HG03025 (cell line): ENCODE measurements at regions not wholly inside any gene's neighbourhood (a gene's known extent, or its start where the extent isn't known, plus 50 kb on each side); places are given as distances from the start of the nearest gene placed in this dataset.
"Not testable (repeated sequence)": the region's sequence is repeated elsewhere in the genome, so short reads cannot be mapped to it uniquely, and the experiment has no call there.

Experiments
- ATAC-seq: cut with Tn5 transposase; IDR thresholded peaks from one replicate; pipeline ENCODE4 v1.9.1; 2021; ENCODE audit warnings: mild to moderate bottlenecking, moderate library complexity; ENCODE audit not compliant: unreplicated experiment, low FRiP score

DNA sequence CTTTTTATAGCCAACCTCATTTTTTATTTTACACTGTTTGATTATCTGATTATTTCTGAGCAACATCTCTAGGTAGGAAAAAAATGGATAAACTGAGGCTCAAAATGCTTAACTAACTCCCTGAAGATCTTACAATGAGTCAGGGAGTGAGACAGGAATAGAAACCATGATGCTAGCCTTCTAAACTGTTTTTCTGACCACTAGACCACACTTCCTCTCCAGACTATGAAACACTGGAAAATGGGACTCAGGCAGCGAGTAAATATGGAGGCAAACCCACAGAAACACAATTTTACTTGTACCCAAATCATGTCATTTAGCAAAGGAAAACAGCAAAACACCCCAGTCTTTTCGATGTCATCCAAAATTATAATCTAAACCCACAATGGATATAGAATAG, 129.9 kb upstream of the ANKH start:
- no peak for ATAC-seq

DNA sequence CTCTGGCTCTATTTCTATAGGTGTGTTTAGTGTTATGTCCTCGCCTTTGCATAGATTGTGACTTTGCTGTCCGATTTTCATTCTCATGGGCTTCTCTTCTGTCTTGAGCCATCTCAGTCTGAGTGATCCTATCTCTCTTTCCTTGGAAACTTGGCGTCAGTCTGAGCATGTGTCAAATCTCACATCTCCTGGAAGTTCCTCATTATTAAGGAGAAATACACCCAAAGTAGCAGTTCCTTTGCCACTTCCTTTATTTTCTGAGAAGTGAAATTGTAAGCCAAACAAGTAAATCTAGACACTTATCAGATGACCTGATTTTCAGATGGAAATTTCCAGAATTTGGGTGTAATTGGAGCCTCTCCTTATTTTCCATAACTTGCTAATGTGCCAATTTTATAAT, 126.9 kb upstream of the ANKH start:
- ATAC-seq = no peak

DNA sequence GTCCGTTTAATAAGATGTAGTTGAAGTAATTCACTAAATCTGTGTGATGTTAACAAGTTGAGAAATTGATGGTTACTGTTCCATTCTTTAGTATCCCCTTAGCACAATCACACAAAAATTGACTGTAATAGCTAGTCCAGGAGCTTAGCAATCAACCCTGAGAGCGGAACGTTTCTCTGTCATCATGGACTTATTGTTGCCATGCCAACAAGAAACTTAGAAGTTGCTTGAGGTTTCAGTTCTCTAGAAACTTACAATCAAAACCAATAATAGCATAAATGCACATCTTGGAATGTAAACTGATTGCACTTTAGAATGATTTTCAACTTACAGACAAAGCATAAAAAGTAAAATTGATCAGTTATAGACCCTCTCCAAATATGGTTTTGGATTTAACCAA, 125.4 kb upstream of the ANKH start:
- ATAC-seq = peak; percentile 84

DNA sequence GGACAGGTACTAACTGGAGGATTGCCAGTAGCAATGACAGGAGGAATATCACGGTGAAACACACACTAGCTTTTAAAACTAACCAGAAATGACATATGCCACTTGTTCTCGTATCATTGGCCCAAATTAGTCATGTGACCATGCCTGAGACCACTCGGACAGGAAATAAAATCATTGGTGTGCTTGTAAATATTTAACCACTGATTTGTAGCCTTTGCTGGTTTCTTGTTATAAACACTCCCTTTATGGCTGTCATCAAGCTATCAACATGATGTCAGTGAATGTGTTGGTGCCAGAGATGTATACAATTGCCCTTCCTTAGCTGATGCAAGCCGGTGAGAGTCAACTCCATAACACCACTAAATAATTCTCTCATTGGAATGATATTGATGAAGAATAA, 123.7 kb upstream of the ANKH start:
- no peak for ATAC-seq

DNA sequence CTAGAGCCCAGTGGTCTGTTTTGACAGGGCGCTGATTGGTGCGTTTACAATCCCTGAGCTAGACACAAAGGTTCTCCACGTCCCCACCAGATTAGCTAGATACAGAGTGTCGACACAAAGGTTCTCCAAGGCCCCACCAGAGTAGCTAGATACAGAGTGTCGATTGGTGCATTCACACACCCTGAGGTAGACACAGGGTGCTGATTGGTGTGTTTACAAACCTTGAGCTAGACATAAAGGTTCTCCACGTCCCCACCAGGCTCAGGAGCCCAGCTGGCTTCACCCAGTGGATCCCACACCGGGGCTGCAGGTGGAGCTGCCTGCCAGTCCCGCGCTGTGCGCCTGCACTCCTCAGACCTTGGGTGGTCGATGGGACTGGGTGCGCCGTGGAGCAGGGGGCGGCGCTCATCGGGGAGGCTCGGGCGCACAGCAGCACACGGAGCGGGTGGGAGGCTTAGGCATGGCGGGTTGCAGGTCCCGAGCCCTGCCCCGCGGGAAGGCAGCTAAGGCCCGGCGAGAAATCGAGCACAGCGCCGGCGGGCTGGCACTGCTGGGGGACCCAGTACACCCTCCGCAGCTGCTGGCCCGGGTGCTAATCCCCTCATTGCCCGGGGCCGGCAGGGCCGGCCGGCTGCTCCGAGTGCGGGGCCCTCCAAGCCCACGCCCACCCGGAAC, 122.0 kb upstream of the ANKH start:
- not testable (repeated sequence) for ATAC-seq

DNA sequence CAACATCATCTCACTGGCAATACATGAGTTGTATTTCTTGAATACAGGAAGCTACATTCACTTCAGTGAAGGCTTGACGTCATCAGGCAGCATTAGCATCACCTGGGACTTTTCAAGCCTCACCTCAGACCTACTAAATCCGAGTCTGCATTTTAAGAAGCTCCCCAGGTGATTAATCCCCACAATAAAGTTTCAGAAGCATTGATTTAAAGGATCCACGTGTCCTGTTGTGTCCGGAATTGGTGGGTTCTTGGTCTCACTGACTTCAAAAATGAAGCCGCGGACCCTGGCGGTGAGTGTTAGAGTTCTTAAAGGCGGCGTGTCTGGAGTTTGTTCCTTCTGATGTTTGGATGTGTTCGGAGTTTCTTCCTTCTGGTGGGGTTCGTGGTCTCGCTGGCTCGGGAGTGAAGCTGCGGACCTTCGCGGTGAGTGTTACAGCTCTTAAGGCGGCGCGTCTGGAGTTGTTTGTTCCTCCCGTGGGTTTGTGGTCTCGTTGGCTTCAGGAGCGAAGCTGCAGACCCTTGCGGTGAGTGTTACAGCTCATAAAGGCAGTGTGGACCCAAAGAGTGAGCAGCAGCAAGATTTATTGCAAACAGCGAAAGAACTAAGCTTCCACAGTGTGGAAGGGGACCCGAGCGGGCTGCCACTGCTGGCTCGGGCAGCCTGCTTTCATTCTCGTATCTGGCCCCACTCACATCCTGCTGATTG, 121.3 kb upstream of the ANKH start:
- ATAC-seq = peak; percentile 70

DNA sequence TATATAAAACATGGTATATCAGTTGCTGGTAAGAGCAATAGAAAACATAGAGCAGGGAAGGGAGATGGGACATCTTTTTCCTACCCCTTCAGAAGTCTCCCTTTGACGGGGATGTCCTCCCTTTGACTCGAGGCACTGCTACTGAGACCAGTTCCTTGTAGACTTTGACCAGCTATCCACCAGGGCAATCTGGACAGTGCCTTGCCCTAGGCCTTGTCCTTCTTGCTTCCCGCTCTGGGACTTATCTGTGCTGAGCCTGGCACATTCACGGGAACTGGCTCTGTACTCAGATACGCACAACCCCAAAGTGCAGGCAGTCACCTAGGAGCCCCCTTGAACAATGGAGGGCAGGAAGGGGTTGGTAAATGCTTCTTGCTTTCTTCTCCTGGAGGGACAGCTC, 116.6 kb upstream of the ANKH start:
- no peak for ATAC-seq

DNA sequence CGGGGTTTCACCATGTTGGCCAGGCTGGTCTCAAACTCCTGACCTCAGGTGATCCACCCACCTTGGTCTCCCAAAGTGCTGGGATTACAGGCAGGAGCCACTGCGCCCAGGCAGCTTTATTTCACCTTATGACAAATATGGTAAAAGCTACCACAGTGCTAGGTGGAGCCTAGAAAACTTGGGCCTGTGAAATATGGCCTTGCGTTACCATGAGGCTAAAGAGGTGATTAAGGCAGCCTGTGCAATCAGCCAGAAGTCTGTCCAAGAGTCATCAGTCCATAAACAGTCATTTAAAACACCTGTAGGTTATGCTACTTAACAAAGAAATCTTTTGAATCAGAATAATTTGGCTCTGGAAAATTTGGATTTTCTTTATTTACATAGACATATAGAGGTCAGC, 114.8 kb upstream of the ANKH start:
- no peak for ATAC-seq

DNA sequence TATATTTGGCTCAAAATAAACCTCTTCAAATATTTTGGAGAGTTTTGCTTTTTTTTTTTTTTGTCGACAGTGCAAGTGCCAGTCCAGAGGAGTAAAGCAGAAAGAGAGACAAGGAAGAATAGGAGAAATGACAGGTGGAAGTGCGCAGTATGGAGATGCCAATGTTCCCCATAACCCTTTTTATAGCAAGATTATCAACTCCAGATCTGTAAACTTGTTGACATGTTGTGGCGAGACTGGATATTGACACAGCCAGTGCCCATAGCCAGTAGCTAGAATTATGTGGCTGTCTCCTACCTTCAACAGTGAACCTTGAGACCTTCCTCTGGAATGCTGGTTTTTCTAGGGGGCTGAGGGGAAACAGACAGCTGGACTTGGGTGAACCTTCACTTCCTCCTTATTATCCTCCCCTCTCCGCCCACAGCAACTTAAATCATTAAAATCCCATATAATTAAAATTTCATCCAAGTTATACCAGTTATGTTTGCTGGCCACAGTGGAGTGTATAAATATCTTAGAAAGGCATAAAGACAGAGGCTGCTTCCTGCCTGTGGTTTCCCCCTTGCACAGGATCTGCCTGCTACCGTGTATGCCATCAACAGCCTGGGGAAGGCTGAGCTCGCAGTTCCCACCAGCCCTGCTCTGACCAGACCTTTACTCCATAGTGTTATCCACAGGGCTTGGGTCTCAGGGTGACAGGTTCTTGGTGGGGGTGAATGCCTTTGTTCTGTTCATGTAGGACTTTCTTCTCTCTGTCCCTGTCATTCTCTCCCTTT, 112.3 kb upstream of the ANKH start:
- no peak for ATAC-seq

DNA sequence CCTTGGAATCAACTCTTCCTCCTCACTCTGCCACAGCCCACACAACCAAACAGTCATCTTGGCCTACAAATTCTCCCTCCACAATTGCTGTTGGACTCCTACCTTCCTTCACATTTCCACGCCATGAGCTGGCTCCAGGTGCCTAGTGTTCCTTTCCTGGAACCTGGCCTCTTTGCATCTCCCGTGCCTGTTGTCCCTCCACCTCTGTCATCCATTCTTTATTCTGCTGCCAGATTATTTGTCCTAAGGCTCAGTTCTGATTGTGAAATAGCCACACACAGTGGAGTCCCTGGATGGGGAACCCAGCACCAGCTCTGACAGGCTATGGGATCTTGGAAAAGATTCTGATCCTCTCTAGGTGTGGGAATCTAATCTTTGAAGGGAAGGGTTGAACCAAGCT, 109.1 kb upstream of the ANKH start:
- ATAC-seq = no peak

DNA sequence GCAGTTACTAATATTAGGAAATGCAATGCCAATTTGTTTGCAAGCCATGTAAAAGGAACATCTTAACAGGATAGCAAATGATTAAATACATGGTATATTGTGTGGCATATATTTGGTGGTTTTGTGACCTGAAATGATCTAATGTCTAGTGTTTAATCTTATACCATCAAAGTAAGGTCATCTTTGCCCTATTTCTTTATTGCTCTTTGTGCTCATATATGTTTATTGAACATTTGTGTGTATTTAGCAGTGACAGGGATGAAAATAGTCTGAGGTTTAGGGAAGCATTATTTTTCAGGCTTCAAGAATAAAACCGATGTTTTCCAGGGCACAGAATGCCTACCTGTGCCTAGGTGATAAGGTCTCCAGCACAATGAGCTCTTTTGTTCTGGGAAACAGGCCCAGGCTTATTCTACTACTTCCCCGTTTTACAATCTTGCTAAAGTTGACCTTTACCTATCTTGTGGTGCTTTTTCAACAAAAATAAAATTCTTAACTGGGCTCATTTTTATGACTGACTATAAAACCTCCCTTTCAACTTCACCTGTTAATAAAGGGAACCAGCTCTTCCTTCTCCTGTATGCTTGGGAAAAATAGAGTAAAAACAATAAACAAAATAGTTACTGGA, 105.6 kb upstream of the ANKH start:
- no peak for ATAC-seq

DNA sequence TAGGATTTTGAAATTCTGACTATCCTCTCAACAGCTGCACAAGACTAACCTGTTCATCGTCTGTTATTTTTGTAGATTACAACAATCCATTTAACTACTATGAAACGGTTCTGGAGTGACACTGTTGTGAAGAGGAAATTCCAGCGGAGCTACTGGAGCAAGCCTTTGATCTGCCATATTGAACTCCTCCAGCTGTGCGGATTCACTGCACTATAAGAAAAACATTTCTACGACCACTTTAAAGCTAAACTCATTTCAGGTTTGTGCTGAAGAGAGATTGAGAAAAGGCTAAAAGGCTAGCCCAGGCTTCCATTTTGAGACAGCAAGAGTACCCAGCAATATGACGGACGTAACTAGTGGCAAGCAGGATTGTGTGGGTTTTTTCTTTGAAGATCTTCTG, 104.9 kb upstream of the ANKH start:
- no peak for ATAC-seq

DNA sequence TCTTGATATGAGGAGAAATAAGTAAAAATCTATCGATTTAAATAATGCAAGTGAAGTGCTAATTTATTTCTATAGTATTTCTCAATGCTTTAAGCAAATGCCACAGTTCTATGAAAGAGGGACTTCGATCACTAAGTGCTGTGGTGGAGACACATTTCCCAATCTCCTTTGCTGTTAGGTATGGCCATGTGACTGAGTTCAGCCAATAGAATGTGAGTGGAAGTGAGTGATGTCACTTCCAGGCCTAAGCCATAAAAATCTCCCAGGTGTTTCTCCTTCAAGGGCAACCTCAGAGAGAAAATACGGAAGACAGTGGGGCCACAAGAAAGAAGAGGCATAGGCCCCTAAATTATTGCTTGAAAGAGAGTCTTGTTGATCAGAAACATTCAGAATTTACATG, 100.3 kb upstream of the ANKH start:
- no peak for ATAC-seq

DNA sequence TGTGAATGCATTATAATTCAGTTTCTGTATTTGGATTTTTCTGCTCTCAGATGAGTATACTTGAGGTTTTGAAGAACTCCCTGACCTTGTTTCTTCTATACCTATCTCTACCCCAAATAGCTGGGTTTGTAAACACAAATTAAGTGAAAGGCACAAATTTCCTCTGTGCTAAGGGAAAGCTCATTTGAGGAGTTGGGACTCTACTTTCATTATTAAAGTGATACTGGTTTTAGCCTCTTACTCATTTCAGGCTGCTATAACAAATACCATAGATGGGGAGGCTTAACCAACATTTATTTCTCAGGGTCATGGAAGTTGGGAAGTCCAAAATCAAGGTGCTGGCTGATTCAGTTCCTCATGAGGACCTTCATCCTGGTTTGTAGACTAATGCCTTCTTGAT, 97.2 kb upstream of the ANKH start:
- no peak for ATAC-seq

DNA sequence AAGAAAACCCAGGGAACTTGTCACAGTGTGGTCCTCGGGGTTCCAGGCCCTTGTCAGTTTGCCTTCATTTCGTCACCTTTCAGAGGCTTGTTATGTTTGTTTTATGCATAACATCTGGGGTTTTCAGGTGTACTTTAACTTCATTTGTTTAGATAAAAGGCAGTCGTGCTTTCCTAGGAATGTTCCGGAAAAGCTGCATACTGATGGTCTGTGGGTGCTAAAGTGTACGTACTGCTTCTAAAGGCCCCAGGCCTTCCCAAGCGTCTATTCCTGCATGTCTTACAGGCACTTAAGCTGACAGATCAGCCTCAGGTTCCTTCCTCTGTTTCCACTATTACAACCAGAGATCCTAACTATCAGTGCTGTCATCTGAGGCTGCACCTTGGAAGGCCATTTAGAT, 95.6 kb upstream of the ANKH start:
- no peak for ATAC-seq

DNA sequence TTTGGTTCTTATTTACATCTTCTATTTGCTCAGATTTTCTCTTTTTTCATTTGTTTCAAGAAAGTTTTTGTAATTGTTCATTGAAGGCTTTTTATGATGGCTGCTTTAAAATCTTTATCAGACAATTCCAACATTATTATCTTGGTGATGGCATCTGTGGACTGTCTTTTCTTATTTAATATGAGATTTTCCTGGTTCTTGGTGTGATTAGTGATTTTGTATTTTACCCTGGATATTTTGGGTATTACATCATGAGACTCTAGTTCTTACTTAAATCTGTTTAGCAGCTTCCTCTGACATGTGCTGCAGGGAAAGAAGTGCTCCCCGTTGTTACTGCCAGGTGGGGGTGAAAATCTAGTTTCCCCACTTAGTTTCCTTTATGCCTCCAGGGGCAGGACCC, 94.2 kb upstream of the ANKH start:
- no peak for ATAC-seq

DNA sequence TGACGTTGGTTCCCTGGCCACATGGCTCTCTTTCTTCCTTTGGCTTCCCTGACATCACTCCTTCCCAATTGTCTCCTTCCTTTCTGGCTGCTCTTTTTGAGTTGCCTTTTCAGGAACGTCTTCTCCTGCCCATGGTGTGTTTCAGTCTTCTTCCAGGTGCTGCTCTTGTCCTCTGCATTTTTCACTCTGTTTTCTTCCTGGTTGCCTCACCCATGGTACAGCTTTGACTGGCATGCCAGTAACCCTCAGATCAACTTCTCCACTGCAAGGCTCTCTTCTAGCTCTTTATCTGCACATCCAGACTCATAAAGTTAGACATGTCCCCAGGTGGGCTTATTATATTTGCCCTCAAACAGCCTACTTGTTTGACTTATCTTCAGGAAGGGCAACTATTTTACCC, 91.0 kb upstream of the ANKH start:
- ATAC-seq = no peak

DNA sequence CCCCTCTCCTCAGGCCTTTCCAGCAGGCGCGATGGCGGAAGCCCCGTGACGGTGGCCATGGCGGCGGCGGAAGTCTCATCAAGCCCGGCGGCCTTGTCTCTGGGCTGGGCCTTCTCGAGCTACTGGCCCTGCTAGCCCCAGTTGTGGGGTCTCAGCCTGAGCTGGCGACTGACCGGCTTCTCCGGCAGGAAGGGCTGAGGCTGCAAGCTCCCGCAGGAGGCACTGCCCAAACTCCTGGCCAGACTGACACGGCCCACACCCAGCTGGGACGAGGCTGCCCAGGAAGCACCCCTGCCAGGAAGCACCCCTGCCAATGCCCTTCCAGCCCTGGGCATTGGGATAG, 88.5 kb upstream of the ANKH start:
- ATAC-seq = no peak

DNA sequence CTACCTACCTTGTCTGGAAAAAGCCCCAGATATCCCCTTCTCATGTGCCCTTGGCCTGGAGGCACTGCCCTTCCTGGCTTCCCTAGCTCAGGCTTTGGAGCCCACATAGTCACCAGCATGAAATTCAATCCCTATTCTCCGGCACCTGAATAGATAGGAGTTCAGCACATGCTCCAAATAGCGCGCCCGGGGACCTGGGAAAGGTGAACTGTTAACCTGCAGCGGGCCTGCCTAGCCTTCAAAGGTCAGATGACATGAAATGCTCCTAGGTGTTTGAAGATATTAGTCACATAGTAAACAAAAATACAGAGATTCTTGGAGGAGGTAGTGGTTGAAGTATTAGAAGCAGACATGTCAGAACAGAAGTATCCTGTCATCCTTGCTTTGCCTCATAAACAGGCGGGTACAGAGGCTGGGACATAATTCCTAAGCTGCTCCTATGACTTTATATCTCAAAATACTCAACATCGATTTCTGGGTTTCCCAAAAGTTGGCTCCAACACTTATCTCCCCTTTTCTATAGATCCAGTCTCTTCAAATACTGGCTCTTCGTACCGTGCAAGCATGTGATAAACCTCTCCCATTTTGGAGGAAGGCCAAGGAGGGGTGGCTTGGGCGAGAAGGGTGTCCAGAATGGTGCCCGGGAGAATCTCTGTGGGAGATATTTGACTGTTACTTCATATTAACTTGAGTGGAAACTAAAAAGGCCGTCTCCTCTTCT, 88.0 kb upstream of the ANKH start:
- ATAC-seq = no peak

DNA sequence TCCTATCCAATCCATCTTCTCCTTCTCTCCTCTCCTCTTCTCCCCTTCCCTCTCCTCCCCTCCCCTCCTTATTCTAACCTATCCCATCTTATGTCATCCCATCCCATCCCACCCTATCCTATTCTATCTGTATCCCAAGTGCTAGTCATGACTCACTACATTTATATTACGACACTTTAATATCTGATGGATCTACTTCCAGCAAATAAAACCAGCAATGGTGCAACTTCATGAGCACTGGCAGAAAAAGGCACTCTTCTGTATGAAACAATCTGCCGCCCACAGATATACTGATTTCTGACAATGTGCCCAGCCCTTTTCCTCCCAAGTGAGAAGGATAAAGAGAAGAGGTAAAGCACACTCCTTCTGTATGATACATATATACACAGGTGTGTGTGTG, 86.6 kb upstream of the ANKH start:
- ATAC-seq = no peak
